Hematopoietic multipotent progenitor cell treated with erythropoietin and hydrocortisone succinate and interleukin-3 and kit ligand, for 17 days (in vitro differentiated cells): ENCODE measurements at regions not wholly inside any gene's neighbourhood (a gene's known extent, or its start where the extent isn't known, plus 50 kb on each side); places are given as distances from the start of the nearest gene placed in this dataset.
"Not testable (repeated sequence)": the region's sequence is repeated elsewhere in the genome, so short reads cannot be mapped to it uniquely, and the experiment has no call there.

Experiments
- DNase-seq: peaks from one replicate; pipeline ENCODE4 v3.0.0-alpha.2; 2015; ENCODE audit warnings: low spot score

GRCh38 chr18:72987570-72987969 is 119.8 kb upstream of the NETO1 start:
- DNase-seq, result not testable (repeated sequence)

DNA sequence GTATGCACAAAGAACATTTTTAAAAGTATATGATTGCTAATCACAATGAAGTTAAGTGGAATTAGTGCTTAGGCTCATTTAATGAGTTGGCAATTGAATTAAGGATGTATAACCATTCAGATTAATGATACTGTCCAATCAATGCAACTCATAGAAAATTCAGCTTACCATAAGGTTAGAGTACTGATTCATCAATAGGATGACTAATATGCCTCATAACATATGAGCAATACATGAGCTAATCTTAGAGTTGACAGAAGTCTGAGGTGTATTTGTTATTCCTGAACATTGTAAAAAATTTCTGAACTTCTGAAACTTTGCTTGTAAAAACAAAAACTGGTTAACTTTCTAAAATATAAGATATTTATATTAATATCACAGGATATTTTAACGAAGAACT is 118.3 kb upstream of the NETO1 start:
- no peak for DNase-seq

DNA sequence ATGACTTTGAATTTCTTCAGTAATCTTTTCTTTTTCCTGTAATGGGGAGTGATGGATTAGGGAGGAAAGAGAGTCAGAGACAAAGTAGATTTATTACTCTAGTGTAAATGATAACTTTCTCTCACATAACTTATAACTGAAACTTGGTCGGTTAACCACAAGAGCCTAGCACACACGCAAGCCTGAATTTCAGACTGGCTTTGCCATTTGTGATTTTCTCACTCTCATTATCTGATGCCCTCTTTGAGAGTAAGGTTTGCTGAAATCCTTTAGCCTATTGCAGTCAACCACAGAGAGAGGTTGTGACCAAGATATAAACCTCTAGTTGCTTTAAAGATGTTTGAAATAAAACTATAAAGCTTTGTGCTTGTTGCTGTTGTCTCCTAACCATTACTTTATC is 117.9 kb upstream of the NETO1 start:
- no peak for DNase-seq

DNA sequence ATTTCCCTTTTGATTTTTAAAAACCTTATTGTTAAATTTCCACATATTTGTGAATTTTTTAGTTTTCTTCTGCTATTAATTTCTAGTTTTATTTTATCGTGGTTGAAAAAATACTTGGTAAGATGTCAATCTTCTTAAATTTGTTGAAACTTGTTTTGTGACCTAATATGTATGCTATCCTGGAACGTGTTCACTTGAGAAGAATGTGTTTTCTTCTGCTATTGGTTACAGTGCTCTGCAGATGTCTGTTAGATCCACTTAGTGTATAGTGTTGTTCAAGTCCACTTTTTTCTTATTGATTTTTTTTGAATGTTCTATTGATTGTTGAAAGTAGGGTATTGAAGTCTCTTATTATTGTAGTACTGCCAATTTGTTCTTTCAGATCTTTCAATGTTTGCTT is 116.5 kb upstream of the NETO1 start:
- no peak for DNase-seq

- DNase-seq, result no peak
Measured at GRCh38 chr18:72973841-72974240, 106.1 kb upstream of the NETO1 start.

DNA sequence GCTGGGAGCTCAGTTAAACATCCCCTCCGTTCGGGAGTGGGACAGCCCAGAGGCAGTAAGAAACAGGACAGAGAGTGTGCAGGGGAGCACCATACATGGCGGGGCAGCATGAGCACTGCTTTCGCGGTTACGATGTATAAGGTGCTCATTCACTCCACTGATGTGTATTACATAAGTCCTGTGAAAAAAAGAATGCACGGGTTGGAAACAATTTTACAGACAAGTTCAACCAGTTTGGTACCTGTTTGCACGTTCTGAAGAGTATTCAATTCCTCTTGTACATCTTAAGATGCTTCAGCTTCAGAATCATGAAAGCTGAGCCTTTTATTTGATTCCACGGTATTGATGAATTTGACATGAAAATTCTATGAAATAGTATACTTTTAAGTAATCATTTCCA is 97.8 kb upstream of the NETO1 start:
- DNase-seq, result no peak

GRCh38 chr18:72958195-72958594 is 90.4 kb upstream of the NETO1 start:
- DNase-seq, result not testable (repeated sequence)

DNA sequence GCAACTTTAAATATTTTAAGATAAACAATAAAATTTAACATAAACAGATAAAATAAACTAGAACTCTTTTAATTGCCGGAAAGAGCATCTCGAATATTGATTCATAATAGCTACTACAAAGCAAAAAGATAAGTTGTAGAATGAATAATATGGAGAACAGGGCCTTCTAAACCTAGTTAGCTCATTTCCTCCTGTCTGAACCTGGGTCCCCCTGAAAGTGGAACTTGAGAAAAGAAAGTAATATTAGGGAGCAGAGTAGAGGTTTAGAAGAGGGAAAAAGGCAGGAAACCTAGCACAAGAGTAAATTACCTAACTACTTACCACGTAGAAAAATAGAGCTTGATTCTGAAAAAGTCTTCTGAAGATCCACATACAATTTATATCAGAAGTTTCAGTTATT is 80.7 kb upstream of the NETO1 start:
- DNase-seq, result no peak

DNA sequence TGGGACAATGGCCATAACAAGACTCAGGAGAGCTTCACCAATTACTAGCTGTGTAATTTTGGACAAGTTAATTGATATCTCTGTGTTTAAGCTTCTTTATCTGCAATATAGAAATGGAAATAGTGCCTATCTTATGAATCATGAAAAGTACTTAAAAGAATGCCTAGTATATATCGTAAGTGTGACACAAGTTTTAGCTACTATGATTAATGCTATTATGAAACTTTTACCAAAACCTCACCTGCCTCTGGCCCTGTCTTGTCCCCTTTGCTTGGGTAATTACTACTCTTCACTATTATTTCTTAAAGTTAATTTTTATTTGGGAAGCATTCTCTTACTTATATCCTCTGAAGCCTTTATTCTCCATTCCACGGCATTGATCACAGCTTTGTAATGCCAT is 75.0 kb upstream of the NETO1 start:
- no peak for DNase-seq

DNA sequence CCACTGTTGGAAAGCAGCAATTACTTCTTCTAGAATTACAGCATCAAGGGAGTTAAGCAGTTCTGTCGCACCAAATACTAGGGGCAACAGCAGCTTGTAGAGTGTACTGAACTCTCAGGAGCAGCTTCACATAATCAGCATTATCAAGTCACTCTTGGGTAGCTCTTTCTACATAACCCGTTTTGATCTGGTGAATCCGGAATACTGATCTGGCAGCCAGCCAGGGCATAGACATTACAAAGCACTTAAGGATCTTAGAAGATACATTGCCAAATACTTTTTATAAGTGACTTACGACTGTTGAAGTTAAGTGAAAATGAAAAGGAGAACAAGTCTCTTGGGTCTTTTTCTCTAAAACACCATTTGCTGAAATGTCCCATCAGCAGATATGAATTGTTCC is 73.2 kb upstream of the NETO1 start:
- DNase-seq, result peak; percentile 5

DNA sequence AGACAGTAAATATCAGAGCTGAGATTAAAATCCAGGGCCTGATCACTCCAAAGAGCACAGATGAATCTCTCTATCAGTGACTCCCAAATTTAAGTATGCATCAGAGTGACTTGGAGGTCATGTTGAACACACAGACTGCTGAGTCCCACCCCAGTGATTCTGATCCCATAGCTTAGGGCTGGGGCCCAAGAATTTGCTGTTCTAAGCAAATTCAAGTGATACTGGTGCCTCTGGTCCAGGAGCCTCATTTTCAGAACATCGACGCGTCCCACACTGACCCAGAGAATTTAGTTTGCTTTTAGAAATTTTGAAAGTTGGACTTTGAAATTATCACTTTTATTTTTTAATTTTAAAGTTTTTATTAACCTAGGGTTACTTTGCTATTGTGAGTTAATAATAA is 72.7 kb upstream of the NETO1 start:
- DNase-seq, result no peak

DNA sequence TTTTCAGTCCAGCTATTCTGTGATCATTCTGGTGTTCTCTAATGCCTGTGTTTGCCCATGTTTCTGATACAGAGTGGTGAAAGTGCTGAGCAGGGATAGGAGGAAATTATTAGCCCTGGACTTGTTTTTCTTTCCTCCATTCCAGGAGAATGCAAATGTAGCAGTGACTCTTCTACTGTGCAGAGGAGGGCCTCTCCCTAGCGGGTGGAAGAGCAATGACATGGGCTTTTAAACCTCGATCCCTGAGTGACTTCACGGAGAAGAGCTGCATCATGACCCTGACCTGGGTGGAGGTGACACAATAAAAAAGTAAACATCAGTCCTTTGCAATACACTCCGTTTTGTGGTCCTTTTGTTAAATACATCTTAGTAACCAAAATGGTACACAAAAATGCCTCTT is 68.0 kb upstream of the NETO1 start:
- no peak for DNase-seq

- no peak for DNase-seq
Measured at GRCh38 chr18:72922895-72923294, 55.1 kb upstream of the NETO1 start.
